ENCODE measurements at regions not wholly inside any gene's neighbourhood (a gene's known extent, or its start where the extent isn't known, plus 50 kb on each side); places are given as distances from the start of the nearest gene placed in this dataset.
"Not testable (repeated sequence)": the region's sequence is repeated elsewhere in the genome, so short reads cannot be mapped to it uniquely, and the experiment has no call there.

DNA sequence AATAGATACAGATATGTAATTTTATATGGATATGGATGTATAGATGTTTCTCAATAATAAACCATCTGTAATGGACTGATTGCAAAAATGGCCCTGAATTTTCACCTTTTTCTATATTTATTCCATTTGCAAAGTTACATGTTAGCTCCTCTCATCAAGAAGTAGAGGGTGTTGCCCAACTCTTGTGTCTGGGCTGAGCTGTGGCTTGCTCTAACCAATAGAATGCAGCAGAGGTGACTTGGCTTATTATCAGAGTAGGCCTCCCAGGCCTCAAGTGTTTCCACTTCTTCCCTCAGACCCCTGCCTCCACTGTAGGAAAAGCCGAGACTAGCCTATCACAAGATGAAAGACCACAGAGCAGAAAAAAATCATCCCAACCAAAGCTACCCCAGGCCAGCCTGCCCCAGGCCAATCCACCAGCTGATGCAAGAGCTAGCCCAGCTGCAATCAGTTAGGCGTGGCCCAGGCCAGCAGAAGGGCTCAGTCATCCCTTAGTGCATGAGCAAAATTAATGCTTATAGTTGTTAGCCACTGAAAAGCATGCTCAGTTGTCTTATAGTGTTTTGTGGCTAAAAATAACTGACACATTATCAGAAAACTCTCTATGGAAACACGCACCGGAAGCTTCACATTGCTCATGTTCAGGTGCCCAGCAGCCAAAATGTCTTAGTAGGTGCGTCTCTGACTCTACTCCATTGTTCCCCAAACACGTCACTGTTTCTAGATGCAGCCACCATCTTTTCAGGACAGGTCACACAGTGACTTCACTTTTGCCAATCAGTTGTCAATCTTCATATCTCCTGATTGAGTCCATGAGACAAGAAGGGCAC, 464.0 kb downstream of the FBXO15 start:
- no peak for DNase-seq (ENCODE audit: low read depth, low spot score)

DNA sequence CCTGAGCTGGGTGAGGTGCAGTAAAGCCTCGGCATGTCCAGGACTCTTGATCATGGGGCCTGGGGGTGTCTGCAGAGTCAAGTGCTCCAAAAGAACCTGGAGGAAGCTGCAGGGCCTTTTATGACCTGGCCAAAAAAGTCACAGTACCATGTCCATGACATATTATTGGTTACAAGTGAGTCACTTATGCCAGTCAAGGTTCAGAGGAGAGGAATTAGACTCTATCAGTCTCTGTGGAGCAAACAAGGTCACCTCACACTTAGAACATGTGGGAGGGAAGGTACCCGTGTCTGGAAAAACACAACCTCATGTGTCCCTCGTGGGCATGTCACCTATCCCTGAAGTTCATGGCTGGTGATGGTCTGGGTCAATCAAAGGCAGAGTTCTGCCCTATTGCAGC, 465.7 kb downstream of the FBXO15 start:
- no peak for DNase-seq (ENCODE audit: low read depth, low spot score)

DNA sequence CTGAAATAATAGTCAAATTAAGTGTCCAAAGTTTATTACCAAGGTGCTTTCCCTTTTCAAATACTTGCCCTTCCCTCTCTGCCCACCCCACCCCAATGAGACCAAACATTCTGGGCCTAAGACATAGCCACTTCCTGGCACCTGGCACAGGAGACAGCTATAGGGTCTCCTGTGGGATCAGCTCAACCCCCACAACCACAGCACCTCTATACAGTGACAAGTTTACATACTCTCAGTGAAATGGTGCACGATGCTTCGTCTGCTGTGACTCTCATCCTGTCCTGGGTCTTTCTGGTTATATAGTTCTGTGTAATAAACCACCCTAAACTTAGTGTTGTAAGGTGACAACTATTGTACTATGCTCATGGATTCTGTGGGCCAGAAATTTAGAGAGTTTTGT, 466.2 kb downstream of the FBXO15 start:
- no peak for DNase-seq (ENCODE audit: low read depth, low spot score)

DNA sequence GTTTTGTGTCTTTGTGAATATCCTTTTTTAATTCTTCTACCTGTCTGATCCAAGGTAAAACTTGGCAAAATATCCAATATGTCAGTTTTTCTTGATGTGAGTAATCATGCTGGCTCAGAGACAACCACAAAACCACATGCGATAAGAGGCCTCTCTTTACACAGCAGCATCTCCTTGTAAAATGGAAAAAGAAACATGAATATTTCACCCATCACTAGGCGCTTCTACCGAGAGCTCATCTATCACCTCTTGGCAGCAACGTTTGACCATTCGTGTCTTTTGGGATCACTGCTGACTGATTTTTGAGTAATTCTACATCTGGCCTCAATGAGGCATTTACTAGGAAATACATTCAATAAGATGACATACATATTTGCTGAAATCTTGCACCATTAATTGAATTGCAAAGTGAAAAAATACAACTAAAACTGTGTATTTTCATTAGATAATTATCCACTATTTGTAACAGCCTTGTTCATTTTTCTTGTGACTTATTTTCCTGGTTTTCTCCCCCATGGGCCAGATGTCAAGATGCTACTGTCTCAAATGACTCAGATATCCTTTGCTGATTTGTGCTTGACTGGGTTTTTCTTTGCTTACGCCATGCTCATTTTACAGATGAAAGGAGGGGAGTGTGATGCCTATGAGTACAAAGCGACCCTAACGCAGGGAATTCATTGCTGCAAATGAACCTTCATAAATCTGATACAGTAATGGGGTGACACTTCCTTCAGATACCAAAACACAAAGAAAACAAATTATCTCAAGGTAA, 467.5 kb downstream of the FBXO15 start:
- DNase-seq (ENCODE audit: low read depth, low spot score), result no peak

DNA sequence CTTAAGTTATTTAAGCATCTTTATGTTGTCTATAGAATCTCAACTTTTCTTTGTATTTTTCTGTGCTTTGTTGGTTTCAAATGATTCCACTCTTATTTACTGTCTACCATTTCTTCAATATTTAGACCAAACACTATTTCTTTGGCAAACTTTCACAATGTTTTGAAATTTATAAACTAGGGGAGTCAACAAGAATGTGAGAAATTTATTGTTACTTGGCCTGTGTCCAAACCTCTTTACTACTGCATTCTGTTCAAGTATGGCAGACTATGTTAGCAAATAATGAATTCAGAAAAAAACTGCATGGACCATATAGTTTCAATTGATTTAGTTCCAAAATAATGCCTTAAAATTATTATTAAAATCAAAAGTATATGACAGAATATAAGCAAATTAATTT, 470.2 kb downstream of the FBXO15 start:
- no peak for DNase-seq (ENCODE audit: low read depth, low spot score)

DNA sequence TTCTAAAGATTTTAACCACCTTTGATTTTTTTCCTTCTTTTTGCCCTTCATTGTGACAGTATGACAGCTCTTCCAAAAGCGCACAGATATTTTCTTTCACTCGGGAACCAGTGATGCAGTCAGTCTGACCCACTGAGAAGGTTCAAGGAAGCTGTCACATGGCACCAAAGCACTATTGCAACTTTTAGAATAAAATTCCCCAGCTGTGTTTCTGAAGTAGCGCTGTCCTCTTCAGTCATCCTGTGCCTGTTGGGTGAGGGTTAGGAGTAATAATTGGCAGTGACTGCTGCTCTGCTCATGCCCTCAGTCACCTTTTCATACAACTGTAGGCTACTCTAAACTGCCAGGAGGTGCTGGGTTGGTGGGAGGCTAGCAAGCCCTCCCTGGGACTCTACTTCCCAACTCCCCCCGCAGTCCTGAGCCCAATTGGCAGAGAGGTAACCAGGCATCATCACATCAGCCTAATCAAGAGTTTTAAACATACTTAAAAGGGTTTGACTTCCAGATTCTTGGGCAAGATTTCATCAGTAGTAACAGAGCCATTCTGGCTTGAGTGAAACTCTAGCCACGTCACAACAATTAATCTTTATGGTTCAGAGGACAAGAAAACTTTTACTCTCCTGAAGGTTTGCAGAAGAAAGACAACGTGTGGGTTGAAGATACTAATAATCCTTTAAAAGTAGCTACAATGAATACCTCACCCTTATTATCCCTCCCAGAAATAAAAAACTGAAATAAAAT, 473.3 kb downstream of the FBXO15 start:
- DNase-seq (ENCODE audit: low read depth, low spot score), result no peak

DNA sequence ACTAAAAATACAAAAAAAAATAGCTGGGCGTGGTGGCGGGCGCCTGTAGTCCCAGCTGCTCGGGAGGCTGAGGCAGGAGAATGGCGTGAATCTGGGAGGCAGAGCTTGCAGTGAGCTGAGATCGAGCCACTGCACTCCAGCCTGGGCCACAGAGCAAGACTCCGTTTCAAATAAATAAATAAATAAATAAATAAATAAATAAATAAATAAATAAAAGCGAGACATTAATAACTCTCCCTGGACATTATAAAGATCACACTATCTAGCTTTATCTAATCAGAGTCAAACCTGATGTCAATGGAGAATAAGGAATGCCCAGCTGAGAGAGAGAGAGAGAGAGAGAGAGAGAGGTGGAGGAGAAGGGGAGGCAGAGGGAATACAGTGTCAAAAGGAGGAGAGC, 476.2 kb downstream of the FBXO15 start:
- not testable (repeated sequence) for DNase-seq (ENCODE audit: low read depth, low spot score)

DNA sequence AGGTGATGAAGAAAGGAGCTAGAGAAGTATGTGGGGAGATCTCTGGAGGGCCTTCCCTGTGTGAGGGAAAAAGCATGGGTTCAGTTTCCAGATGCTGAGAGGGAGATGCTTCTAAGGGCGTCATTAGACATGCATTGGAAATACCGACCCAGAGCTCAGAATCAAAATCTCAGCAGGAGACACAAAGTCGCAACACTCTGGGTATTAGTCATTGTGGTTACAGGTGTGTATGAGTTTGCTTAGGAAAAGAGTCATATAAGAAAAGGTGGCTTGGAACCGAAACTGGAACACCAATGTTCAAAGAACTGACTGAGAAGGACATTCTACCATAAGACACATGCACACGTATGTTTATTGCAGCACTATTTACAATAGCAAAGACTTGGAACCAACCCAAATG, 477.1 kb downstream of the FBXO15 start:
- DNase-seq (ENCODE audit: low read depth, low spot score), result no peak

DNA sequence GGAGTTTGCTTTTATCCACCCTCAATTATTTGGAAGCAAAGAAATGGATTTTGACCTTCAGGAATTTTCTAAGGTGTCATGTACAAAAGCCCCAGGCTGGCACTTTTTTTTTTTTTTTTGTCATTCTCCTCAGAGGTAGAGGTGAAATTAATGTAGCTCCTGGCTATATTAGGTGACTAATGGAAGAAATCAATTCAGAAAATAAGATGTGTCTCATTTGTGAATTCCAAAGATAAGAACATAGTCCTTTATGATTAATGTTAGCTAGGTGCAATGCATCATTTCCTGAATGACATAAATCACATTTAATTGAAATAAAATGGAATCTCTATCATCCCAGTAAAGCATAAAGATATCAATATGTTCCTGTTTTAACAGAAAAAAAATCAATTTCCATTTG, 477.6 kb downstream of the FBXO15 start:
- DNase-seq (ENCODE audit: low read depth, low spot score), result no peak

DNA sequence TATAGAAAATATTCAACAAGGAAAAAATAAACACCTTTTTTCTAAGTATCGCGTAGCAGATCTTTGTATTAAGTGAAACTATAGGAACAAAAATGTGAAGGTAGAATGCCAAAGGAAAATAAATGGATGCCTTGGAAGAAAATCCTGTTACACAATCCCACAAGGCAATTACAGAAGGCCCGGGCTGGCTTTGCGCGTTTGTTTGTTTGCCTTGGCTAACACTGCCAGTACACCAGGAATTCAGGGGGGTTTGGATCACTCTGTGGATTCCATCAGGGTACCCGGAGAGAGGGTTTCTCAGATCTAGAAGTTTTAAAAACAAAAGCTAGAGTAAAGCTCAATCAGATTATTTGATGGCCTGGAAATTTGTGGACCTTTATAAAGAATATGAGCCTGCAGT, 478.3 kb downstream of the FBXO15 start:
- DNase-seq (ENCODE audit: low read depth, low spot score), result no peak

DNA sequence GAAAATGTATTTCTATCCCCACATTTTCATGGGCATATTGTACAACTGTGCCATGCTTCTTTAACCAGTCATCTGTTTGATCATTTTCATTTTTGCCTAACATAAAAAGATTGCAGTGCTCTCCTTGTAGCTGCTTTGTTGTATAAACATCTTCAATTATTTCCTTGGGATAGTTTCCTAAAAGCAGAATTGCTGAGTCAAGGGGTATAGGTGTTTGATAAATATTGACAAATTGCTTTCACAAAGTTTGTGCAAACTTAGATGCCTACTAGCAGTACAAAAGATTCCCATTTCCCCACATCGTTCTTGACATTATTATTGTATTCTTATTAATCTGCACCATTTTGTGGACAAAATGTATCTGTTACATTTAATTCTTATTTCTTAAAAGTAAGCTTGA, 479.6 kb downstream of the FBXO15 start:
- DNase-seq (ENCODE audit: low read depth, low spot score), result no peak

DNA sequence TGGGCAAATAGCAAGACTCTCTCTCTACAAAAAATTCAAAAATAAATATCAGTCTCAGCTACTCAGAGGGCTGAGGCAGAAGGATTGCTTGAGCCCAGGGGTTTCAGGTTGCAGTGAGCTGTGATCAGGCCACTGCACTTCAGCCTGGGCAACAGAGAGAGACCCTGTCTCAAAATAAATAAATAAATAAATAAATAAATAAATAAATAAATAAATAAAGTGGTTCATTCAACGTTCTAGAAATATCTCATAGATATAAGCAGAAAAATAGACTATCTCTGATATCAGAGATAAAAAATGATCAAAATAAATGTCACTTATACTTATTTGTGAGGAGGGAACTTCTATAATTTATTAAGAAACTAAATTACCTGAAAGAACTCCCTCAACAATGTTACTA, 480.9 kb downstream of the FBXO15 start:
- no peak for DNase-seq (ENCODE audit: low read depth, low spot score)

DNA sequence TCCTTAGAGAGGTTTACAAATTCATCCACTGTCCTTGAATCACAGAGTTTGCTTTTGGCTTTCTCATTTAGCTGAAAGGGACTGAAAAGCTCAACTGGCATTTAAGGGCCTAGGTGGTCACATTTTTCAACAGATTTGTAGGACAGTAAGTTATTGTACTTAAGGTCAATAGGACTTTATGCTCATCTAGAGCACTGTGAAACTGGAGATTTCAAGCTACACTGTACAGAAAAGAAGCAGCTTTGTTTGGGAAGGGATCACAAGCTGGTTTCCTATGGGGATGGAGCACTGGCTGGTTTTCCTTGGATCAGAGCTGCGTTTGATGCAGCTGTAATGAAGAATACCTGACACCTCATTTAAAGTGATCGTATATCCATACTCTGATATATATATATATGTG, 482.7 kb downstream of the FBXO15 start:
- DNase-seq (ENCODE audit: low read depth, low spot score), result no peak

DNA sequence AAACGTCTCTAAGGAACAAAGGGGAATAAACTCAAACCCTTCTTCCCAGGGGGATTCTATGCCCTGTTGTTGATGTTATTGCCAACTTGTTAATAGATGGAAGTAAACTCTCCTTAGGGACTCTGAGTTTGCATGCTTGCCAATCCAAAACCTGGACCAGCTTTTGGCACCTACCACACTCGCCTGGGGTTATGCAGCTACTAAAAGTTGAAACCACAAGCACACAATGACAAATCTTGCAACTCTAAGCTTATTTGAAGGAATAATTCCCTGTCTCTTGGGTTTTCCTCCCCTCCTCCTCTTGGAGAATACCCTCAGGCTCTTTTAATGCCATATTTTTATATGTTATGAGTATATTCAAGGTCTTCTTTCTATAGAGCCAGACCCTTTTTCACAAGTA, 484.1 kb downstream of the FBXO15 start:
- DNase-seq (ENCODE audit: low read depth, low spot score), result no peak

DNA sequence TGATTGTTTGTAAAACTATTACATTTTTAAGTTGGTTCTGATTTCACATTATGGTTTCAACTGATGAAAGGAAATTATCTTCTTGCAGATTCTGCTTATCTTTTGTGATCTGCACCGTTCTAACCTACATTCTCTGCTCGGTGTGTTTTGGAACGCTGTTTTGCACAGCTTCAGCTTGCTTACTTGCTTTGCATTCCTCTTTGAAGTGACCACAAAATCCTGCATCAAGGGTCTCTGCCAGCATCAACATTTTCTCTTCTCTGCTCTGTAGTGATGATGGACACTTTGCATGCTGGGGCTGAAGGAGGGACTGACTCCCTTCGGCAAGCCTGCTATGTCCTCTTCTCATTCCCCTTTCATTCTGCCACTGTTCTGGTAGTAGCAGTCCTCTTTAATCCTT, 485.2 kb downstream of the FBXO15 start:
- no peak for DNase-seq (ENCODE audit: low read depth, low spot score)

DNA sequence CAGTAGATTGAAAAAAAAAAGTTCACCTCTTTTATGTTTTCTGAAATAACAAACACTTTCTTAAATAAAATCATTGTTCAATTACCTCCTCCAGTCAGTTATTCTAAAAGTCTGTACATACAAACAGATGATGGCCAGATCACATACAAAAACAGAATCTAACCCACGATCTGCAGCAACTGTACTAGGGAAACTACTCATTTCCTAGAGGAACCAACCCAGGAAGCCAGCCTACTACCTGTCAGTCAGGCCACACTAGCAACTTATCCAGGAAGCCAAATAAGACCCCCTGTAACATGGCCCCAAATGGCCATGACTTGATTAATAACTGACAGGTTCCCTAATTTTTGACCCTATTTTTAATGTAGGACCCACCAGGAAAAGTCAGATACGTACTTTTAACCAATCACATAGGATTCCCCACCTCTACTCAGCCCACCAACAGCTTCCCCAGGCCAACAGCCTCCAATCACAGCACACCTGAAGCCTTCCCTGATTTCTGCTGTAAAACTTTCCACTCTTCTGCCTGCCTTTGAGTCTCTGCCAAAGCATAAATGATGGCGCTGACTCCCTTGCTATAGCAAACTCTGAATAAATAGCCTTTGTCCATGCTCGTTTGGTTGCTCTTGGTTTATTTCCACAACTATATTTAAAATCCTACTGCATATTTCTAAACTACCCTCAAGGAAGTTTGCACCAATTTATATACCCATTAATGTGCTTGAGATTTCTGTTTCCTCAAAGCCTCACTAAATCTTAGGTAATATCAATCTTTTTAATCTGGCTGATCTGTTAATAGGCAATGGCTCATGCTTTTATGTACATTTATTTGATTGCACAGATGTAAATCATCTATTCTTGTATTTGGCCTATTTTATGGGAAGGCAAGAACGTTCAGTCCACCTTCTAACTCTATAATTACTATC, 486.4 kb downstream of the FBXO15 start:
- DNase-seq (ENCODE audit: low read depth, low spot score), result no peak

DNA sequence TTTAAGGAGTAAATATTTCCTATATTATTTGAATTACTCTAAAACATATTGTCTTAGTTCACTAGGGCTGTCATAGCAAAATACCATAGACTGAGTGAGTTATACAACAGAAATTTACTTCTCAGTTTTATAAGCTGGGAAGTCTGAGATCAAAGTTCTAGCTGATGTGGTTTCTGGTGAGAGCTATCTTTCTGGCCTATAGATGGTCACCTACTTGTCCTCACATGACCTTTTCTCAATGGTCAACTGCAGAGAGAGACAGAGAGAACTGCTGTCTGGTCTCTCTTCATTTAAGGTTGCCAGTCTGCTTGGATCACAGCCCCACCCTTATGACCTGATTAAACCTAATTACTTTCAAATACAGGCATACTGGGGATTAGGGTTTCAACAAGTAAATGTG, 490.9 kb downstream of the FBXO15 start:
- no peak for DNase-seq (ENCODE audit: low read depth, low spot score)

DNA sequence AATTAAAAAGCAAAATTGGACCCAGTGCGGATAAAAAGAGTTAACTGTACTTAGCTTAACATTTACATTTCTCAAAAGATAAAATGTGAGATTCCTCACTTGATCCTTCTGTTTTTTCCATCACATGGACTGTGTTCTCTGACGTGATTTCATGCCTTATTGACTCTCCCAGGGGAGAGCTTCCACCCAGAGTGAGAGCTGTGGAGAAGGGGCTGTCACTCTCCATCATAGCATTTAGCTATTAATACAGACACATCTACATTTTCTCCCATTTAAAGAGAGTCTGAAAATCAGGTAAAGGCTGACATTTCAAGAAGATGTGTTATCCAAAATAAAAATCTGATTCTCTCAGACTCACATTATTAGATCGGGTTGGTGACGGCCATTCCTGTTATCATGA, 493.8 kb downstream of the FBXO15 start:
- DNase-seq (ENCODE audit: low read depth, low spot score), result no peak

DNA sequence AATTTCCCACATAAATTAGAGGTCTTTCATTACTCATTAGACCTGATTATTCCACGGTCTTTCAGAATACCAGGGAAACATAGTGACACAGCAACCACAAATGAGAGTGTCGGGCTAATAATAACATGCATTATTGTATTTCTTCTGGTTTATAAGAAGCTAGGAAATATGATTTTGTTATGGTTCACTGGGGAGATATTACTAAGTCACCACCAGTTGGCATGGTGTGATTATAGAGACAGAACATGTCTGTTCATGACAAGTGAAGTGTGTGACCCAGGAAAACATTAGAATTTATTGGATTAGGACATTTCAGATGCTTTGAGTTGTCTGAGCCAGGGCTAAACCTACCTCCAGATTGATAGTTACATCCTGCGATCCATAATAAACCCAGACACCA, 494.4 kb downstream of the FBXO15 start:
- DNase-seq (ENCODE audit: low read depth, low spot score), result no peak

DNA sequence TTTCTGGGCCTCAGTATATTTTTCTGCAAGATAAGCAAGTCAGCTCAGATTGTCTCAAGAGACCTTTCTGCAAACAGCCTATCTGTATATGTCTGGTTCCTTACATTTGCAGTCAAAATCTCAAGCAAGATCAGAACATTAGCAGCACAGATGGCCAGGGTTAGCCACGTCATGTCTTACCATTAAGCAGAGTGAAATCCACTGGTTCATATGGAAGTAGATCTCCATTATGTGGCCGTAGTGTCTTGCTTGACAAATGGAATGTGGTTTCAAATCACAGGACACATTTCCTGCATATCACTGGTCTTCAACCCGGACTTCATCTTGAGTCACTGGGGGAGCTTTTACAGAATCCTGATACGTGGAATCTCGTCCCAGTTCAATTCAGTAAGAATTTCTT, 500.2 kb downstream of the FBXO15 start:
- DNase-seq (ENCODE audit: low read depth, low spot score), result no peak

DNA sequence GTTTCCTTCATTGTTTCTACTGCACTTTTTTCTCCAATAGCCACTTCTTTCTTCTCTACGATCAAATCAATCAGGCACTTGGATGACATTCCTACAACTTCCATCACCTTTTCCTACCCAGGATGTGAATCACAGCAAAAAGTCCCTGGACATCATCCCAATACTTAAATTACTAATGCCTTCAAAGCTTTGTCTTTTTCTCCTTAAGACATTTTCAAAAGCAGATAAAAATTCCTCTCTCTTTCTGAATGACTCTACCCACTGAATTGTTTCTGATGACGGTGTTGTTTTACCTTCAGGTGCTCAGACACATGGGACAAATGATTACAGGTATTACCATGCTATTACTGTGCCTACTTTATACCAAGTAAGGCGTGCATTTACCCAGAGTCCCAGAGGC, 500.9 kb downstream of the FBXO15 start:
- DNase-seq (ENCODE audit: low read depth, low spot score), result no peak

Data from activated naive CD8-positive, alpha-beta T cell treated with anti-CD3 and anti-CD28 coated beads, Interleukin-2, amount 50 U/mL, for 16 hours (primary cell).